ENCODE measurements at regions not wholly inside any gene's neighbourhood (a gene's known extent, or its start where the extent isn't known, plus 50 kb on each side); places are given as distances from the start of the nearest gene placed in this dataset.

DNA sequence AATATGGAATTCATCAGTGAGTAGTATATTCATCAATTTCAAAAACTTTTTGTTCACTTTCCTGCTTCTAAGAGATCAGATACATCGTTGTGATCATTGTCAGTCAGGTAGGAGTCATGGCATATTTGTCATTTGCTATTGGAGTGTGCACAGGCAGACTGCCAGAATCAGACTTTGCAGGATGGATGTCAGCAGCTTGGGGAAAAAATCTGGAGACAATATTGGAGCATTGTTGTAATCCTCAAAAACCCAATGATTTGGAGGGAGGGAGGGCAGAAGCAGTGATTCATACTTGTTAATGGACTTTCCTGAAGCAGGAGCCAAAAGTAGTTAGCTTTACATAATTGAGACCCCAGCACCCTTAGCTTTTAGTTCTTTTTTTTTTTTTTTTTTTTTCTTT, 59.6 kb upstream of the DRP2 start:
- CTCF ChIA-PET, result no interaction called here
- POLR2A ChIA-PET, result interaction anchor here (0.5 kb wide), 1 partner anchor 215 kb away, joined by 6 read pairs; no protein-coding TSS in a partner anchor

DNA sequence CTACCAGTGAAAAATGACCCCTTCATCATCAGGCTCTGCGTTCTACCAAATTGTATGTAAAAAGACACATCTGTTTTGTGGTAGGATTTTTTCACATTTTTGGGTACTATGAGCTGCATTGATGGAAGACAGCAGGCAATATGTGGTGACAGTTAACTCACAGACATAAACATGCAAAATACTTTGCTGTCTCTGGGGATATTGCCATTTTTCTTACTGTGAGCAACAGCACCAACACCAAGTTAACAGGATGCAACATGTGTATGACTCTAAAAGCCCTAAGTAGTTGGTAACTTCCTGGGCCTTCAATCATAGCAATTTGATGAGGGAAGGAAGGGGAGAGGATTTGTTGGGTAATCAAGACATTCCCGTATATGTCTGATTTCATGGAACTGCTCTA, 56.4 kb upstream of the DRP2 start:
- ChIA-PET CTCF (no interaction called here), POLR2A (no interaction called here)

DNA sequence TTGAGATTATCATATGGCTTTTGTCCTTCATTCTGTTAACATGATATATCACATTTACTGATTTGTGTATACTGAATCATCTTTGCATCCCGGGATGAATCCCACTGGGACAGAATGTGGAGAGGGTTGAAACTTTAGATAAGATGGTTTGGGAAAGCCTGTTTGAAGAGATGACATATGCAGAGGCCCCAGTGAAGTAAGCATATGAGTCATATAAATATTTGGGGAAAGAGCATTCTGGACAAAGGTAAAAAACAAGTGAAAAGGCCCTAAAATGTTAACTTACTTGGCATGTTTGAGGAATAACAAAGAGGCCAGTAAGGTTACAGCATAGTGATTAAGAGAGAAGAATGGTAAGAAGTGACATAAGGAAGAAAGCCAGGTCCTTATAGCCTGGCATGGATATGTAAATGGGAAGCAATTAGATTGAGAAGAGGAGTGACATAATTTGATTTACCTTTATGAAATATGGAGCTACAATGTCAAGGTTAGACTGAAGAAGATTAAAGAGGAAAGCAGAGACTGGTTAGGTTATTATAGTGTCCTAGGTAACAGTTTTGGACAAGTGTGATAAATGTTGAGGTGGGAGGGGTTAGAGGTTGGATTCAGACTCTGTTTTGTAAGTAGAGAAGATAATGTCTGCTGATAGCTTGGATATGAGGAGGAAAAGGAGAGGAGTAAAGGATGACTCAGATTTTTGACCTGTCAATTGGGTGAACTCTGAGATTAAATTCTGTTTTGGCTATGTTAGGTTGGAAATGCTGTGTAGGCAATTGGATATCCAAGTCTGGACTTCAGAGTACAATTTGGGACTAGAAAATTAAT, 54.6 kb upstream of the DRP2 start:
- ChIA-PET CTCF (no interaction called here), POLR2A (no interaction called here)

Data from activated CD8-positive, alpha-beta memory T cell treated with anti-CD3 and anti-CD28 coated beads for 36 hours (primary cell).